RWPE2 (cell line): ENCODE measurements at regions not wholly inside any gene's neighbourhood (a gene's known extent, or its start where the extent isn't known, plus 50 kb on each side); places are given as distances from the start of the nearest gene placed in this dataset.
A peak's percentile ranks its signal among the peaks of the same experiment; 100 is the strongest.

Source experiments
- ATAC-seq: fragments of 200-7000 bp; cut with Tn5 transposase; 3 replicates; pipeline ENCODE4 v1.9.1; 2021; ENCODE audit warnings: low read depth
- DNase-seq: peaks from one replicate; pipeline ENCODE4 v3.0.0-alpha.2; 2020; ENCODE audit warnings: low spot score
- H3K27ac ChIP-seq: fragments of 450-650 bp; 2 replicates; pipeline ENCODE4 v1.5.1; 2017; ENCODE audit warnings: mild to moderate bottlenecking; ENCODE audit not compliant: poor library complexity, severe bottlenecking
- H3K27me3 ChIP-seq: fragments of 250-450 bp; sonication (Bioruptor Pico); 2 replicates; pipeline ENCODE4 v1.5.1; 2021; ENCODE audit warnings: mild to moderate bottlenecking, moderate library complexity; ENCODE audit not compliant: insufficient read depth, poor library complexity, severe bottlenecking
- H3K36me3 ChIP-seq: fragments of 250-450 bp; sonication (Bioruptor Pico); 2 replicates; pipeline ENCODE4 v1.5.1; 2020; ENCODE audit warnings: low read depth, mild to moderate bottlenecking, moderate library complexity
- H3K4me1 ChIP-seq: fragments of 250-450 bp; sonication (Bioruptor Pico); 2 replicates; pipeline ENCODE4 v1.5.1; 2021; ENCODE audit warnings: mild to moderate bottlenecking, moderate library complexity; ENCODE audit not compliant: insufficient read depth, poor library complexity, severe bottlenecking
- H3K4me3 ChIP-seq: fragments of 250-450 bp; sonication (Bioruptor Pico); 2 replicates; pipeline ENCODE4 v1.5.1; 2021; ENCODE audit warnings: mild to moderate bottlenecking, moderate library complexity; ENCODE audit not compliant: severe bottlenecking
- H3K9me3 ChIP-seq: fragments of 250-450 bp; sonication (Bioruptor Pico); 2 replicates; pipeline ENCODE4 v1.5.1; 2021; ENCODE audit warnings: mild to moderate bottlenecking, moderate library complexity; ENCODE audit not compliant: severe bottlenecking
- CTCF ChIP-seq: fragments of 450-650 bp; IDR thresholded peaks from one replicate; pipeline ENCODE4 v1.5.1; 2017; ENCODE audit warnings: mild to moderate bottlenecking, moderate library complexity; ENCODE audit not compliant: poor library complexity, severe bottlenecking

GRCh38 chr4:8703857-8704495, 111.4 kb downstream of the CPZ start:
- TF ChIP-seq CTCF: no peak
- no peak overlapping the region for H3K4me3 ChIP-seq
- H3K4me1 ChIP-seq: no peaks in the 10 kb centered on the region
- DNase-seq (peak; percentile 46), ATAC-seq (no peak)
- no peaks in the 10 kb centered on the region for H3K36me3 ChIP-seq
- H3K27me3 ChIP-seq: peaks cover 45% of the 10 kb centered on the region
- no peak overlapping the region for H3K27ac ChIP-seq
- no peaks in the 10 kb centered on the region for H3K9me3 ChIP-seq

GRCh38 chr4:8703401-8703696, 110.8 kb downstream of the CPZ start:
- Histone ChIP-seq H3K27ac (no peak overlapping the region), H3K4me1 (no peaks in the 10 kb centered on the region), H3K27me3 (peaks cover 45% of the 10 kb centered on the region), H3K4me3 (no peak overlapping the region), H3K9me3 (no peaks in the 10 kb centered on the region), H3K36me3 (no peaks in the 10 kb centered on the region)
- no peak for TF ChIP-seq CTCF
- DNase-seq (no peak), ATAC-seq (no peak)

GRCh38 chr4:8702516-8703400, 110.2 kb downstream of the CPZ start:
- no peak for ATAC-seq
- Histone ChIP-seq H3K36me3 (no peaks in the 10 kb centered on the region), H3K9me3 (no peaks in the 10 kb centered on the region), H3K27me3 (peaks cover 45% of the 10 kb centered on the region), H3K4me3 (no peak overlapping the region), H3K4me1 (no peaks in the 10 kb centered on the region), H3K27ac (no peak overlapping the region)
- TF ChIP-seq CTCF: no peak
- no peak for DNase-seq

GRCh38 chr4:8702020-8702495, 109.5 kb downstream of the CPZ start:
- no peak for ATAC-seq
- no peaks in the 10 kb centered on the region for H3K4me1 ChIP-seq
- no peak overlapping the region for H3K27ac ChIP-seq
- no peak for TF ChIP-seq CTCF
- H3K4me3 ChIP-seq: no peak overlapping the region
- H3K27me3 ChIP-seq: peaks cover 45% of the 10 kb centered on the region
- no peaks in the 10 kb centered on the region for H3K9me3 ChIP-seq
- H3K36me3 ChIP-seq: no peaks in the 10 kb centered on the region
- no peak for DNase-seq
